OCI-LY7 (cell line): ENCODE measurements at regions not wholly inside any gene's neighbourhood (a gene's known extent, or its start where the extent isn't known, plus 50 kb on each side); places are given as distances from the start of the nearest gene placed in this dataset.

Experiments
- BruUV-seq: library from RNA; stranded (reverse); fragments of 400-500 nt; replicated peaks from 2 replicates; lab custom pipeline; 2021; lab: Mats Ljungman, UMichigan
- CTCF ChIA-PET: fragments of 300-600 bp; sonication (Branson Sonifier 250); formaldehyde crosslinking; loops from one replicate; lab custom pipeline; 2022; ENCODE audit warnings: antibody characterized with exemption; ENCODE audit not compliant: unreplicated experiment; lab: Charles Lee
- POLR2A ChIA-PET: fragments of 300-600 bp; sonication (Branson Sonifier 250); formaldehyde crosslinking; loops from one replicate; lab custom pipeline; 2022; ENCODE audit warnings: antibody characterized with exemption; lab: Charles Lee
- DNase-seq: peaks from one replicate; pipeline ENCODE4 v3.0.0-alpha.2; 2015; ENCODE audit warnings: low spot score
- H2AFZ ChIP-seq: fragments of 200-600 bp; sonication (generic), shearing (Covaris generic); 2 replicates; pipeline ENCODE4 v1.6.1; 2014; ENCODE audit warnings: mild to moderate bottlenecking, antibody characterized with exemption, low read length, moderate library complexity
- H3K27ac ChIP-seq: fragments of 200-600 bp; sonication (generic); 2 replicates; pipeline ENCODE4 v1.5.1; 2014; ENCODE audit warnings: mixed run types, low read depth, mild to moderate bottlenecking, moderate library complexity, low read length, inconsistent platforms; ENCODE audit not compliant: poor library complexity, severe bottlenecking
- H3K36me3 ChIP-seq: fragments of 200-600 bp; sonication (generic); 2 replicates; pipeline ENCODE4 v1.6.1; 2014; ENCODE audit warnings: mild to moderate bottlenecking, antibody characterized with exemption, low read length, moderate library complexity, mixed read lengths; ENCODE audit not compliant: insufficient read depth
- H3K4me1 ChIP-seq: fragments of 200-600 bp; sonication (generic); 2 replicates; pipeline ENCODE4 v1.5.1; 2014; ENCODE audit warnings: mild to moderate bottlenecking, low read length; ENCODE audit not compliant: insufficient read depth, poor library complexity, severe bottlenecking
- H3K4me2 ChIP-seq: fragments of 200-600 bp; sonication (generic); 2 replicates; pipeline ENCODE4 v1.6.1; 2014; ENCODE audit warnings: mild to moderate bottlenecking, low read length
- H3K4me3 ChIP-seq: fragments of 200-600 bp; sonication (generic); 2 replicates; pipeline ENCODE4 v1.5.1; 2014; ENCODE audit warnings: mild to moderate bottlenecking, low read depth, low read length; ENCODE audit not compliant: poor library complexity, severe bottlenecking
- H3K79me2 ChIP-seq: fragments of 200-600 bp; sonication (generic); 2 replicates; pipeline ENCODE4 v1.6.1; 2016; ENCODE audit warnings: low read depth, mild to moderate bottlenecking, low read length, moderate library complexity, mixed read lengths; ENCODE audit not compliant: insufficient read depth
- H3K9me2 ChIP-seq: fragments of 200-600 bp; sonication (generic); 2 replicates; pipeline ENCODE4 v1.6.1; 2016; ENCODE audit warnings: mild to moderate bottlenecking, low read length, mixed read lengths; ENCODE audit not compliant: insufficient read depth
- H3K9me3 ChIP-seq: fragments of 200-600 bp; sonication (generic); 2 replicates; pipeline ENCODE4 v1.6.1; 2014; ENCODE audit warnings: mild to moderate bottlenecking, mixed run types, low read length, mixed read lengths
- H4K20me1 ChIP-seq: fragments of 200-600 bp; sonication (generic); 2 replicates; pipeline ENCODE4 v1.6.1; 2014; ENCODE audit warnings: mild to moderate bottlenecking, antibody characterized with exemption, low read length, moderate library complexity, mixed read lengths; ENCODE audit not compliant: insufficient read depth
- EZH2phosphoT487 ChIP-seq: fragments of 200-600 bp; sonication (generic); IDR thresholded peaks from 2 replicates; pipeline ENCODE4 v1.6.1; 2018; ENCODE audit warnings: low read depth, borderline replicate concordance, mild to moderate bottlenecking, mixed run types, antibody characterized with exemption, low read length, moderate library complexity, mixed read lengths
- intact Hi-C: fragments of 100-400 bp; cut with micrococcal nuclease; formaldehyde crosslinking; loops from one replicate; pipeline ENCODE4 v1.10.0; 2022; ENCODE audit not compliant: unreplicated experiment
- TF ChIP-seq, protein P1 (sequence below): fragments of 200-600 bp; sonication (generic); conservative IDR thresholded peaks from 2 replicates; pipeline ENCODE4 v1.5.1; 2014; ENCODE audit warnings: mild to moderate bottlenecking, antibody characterized with exemption, low read length, moderate library complexity, mixed read lengths

DNA sequence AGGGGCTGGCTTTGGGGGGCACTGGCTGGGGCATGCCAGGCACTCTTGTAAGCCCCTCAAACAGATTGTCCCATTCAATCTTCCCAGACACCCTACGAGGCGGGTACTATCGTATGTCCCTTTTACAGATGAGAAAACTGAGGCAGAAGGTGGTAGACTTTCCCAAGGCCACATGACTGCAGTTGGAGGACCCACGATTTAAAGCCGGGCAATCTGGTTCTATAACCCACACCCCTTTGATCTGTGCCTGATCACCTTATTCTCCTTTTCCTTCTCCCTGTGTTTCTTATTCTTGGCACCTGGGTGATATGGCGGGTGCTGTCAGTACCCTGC lies 146.3 kb upstream of the IRX3 start:
- no peaks in the 10 kb centered on the region for H3K36me3 ChIP-seq
- H3K27ac ChIP-seq: no peak overlapping the region
- H3K9me3 ChIP-seq: no peaks in the 10 kb centered on the region
- no peak overlapping the region for H3K4me3 ChIP-seq
- no peak overlapping the region for H3K4me2 ChIP-seq
- DNase-seq: no peak
- no peaks in the 10 kb centered on the region for H3K4me1 ChIP-seq
- CTCF ChIA-PET: no interaction called here
- H2AFZ ChIP-seq: no peak overlapping the region
- H3K9me2 ChIP-seq: no peaks in the 10 kb centered on the region
- H4K20me1 ChIP-seq: no peaks in the 10 kb centered on the region
- intact Hi-C loops: no loop called here
- BruUV-seq: no TSS peak
- no peaks in the 10 kb centered on the region for H3K79me2 ChIP-seq
- TF ChIP-seq, protein P1, sequence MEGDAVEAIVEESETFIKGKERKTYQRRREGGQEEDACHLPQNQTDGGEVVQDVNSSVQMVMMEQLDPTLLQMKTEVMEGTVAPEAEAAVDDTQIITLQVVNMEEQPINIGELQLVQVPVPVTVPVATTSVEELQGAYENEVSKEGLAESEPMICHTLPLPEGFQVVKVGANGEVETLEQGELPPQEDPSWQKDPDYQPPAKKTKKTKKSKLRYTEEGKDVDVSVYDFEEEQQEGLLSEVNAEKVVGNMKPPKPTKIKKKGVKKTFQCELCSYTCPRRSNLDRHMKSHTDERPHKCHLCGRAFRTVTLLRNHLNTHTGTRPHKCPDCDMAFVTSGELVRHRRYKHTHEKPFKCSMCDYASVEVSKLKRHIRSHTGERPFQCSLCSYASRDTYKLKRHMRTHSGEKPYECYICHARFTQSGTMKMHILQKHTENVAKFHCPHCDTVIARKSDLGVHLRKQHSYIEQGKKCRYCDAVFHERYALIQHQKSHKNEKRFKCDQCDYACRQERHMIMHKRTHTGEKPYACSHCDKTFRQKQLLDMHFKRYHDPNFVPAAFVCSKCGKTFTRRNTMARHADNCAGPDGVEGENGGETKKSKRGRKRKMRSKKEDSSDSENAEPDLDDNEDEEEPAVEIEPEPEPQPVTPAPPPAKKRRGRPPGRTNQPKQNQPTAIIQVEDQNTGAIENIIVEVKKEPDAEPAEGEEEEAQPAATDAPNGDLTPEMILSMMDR: no peak
- no peak for TF ChIP-seq EZH2phosphoT487
- POLR2A ChIA-PET: no interaction called here

DNA sequence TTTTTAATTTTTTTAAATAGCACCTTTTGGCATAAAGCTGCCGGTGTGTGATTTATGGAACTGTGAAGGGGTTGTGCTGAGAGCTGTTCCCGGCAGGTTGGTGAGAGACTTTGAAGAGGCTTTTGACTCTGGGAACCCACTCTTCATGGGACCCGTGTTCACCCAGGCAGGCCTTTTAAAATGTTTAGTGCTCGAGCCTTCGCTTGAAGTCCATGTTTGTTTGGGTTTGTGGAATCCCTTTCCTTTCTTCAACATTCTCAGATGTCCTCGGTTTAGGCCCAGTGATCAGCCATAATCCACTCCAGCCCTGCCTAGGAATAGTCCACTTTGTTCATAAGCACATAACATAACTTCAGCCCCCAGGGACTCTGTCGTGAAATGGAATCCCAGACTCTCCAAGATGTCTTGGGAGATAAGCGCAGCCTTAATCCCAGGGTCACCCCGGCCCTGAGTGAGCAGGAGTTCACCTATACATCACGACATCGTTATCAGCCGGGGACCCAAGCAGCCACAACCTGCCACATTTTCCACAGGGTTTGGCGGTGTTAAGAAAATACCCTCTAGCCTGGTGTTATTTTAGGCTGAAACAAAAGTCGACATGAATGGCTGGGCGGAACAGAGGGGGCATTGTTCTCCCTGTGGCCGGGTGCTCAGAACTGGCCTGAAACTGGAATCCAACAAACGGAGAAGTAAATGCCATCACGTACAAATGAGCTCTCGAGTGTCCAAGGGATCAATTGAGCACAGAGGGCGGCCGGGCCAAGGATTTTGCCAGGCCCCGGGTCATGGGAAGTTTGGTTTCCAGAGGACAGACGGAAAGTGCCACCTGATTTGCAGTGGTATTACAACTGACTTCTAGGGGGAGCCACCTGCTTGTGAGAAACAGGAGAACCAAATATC lies 145.7 kb upstream of the IRX3 start:
- H3K4me1 ChIP-seq: no peaks in the 10 kb centered on the region
- intact Hi-C loops: no loop called here
- H3K4me2 ChIP-seq: no peak overlapping the region
- ChIA-PET POLR2A (no interaction called here), CTCF (no interaction called here)
- H3K27ac ChIP-seq: no peak overlapping the region
- no peaks in the 10 kb centered on the region for H3K36me3 ChIP-seq
- no peaks in the 10 kb centered on the region for H3K9me2 ChIP-seq
- DNase-seq: no peak
- H2AFZ ChIP-seq: no peak overlapping the region
- no peaks in the 10 kb centered on the region for H4K20me1 ChIP-seq
- no peaks in the 10 kb centered on the region for H3K79me2 ChIP-seq
- H3K4me3 ChIP-seq: no peak overlapping the region
- TF ChIP-seq, protein P1: no peak
- TF ChIP-seq EZH2phosphoT487: no peak
- H3K9me3 ChIP-seq: no peaks in the 10 kb centered on the region
- no TSS peak for BruUV-seq
